Uterus (tissue), 3 donors: ENCODE measurements at regions not wholly inside any gene's neighbourhood (a gene's known extent, or its start where the extent isn't known, plus 50 kb on each side); places are given as distances from the start of the nearest gene placed in this dataset.
"Not testable (repeated sequence)": the region's sequence is repeated elsewhere in the genome, so short reads cannot be mapped to it uniquely, and the experiment has no call there.

Source experiments
- DNase-seq, 2 donors: peaks; one replicate each; pipeline ENCODE4 v3.0.0-alpha.2; 2019 to 2020
- H3K27ac ChIP-seq, 2 donors: fragments of 200-600 bp; sonication (generic); 1 replicate in 1 of 2; 2 replicates in 1 of 2; pipeline ENCODE4 v1.5.1; 2016 to 2018
- H3K27me3 ChIP-seq, 2 donors: fragments of 200-600 bp; sonication (generic); one replicate each; pipeline ENCODE4 v1.5.1; 2018 to 2019; ENCODE audit warnings: control low read depth in 1 of 2
- H3K36me3 ChIP-seq, 2 donors: fragments of 200-600 bp; sonication (generic); one replicate each; pipeline ENCODE4 v1.5.1; 2019; ENCODE audit warnings: control low read depth in 1 of 2
- H3K4me1 ChIP-seq, 2 donors: fragments of 200-600 bp; sonication (generic); one replicate each; pipeline ENCODE4 v1.5.1; 2018 to 2019; ENCODE audit warnings: control low read depth in 1 of 2
- H3K4me3 ChIP-seq, 2 donors: fragments of 200-600 bp; sonication (generic); 1 replicate in 1 of 2; 2 replicates in 1 of 2; pipeline ENCODE4 v1.5.1; 2018 to 2019; ENCODE audit warnings: mild to moderate bottlenecking in 1 of 2
- H3K9me3 ChIP-seq, 2 donors: fragments of 200-600 bp; sonication (generic); one replicate each; pipeline ENCODE4 v1.5.1; 2019; ENCODE audit warnings: control low read depth in 1 of 2
- CTCF ChIP-seq, 4 experiments: fragments of 200-600 bp in 2 of 4; fragments of 450-650 bp in 2 of 4; sonication (generic) in 2 of 4; IDR thresholded peaks; one replicate each; pipeline ENCODE4 v1.5.1; 2016 to 2019; ENCODE audit warnings: antibody characterized with exemption in 4 of 4, mild to moderate bottlenecking in 2 of 4, moderate library complexity in 1 of 4
- POLR2A ChIP-seq, 2 donors: fragments of 450-650 bp; IDR thresholded peaks; one replicate each; pipeline ENCODE4 v1.6.1; 2016; ENCODE audit warnings: antibody characterized with exemption in 2 of 2, mild to moderate bottlenecking in 1 of 2, moderate library complexity in 1 of 2
- intact Hi-C: fragments of 100-400 bp; cut with DNase I; formaldehyde crosslinking; loops from one replicate; pipeline ENCODE4 v1.15.1; 2023; ENCODE audit warnings: low total_unique reads
- donor health status: DM: yes; HTN: yes; CAD: no.

DNA sequence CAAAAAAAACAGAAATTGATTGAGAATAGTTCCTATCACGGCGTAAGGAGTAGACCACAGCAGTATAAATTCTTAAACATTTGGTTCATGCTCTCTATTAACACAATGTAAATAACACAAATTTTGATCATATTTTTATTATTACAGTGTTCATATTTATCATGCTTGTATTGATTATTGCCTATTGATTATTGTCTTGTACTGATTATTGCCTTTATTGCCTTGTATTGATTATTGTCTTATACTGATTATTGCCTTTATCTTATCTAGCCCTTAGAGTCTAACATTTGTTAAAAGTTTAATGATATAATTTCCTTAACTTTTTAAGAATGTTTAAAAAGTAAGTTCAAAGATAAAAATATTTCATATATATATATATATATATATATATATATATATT, 460.7 kb downstream of the KCNT2 start:
- no peaks in the 10 kb centered on the region for H3K9me3 ChIP-seq
- H3K4me3 ChIP-seq = no peak overlapping the region
- H3K36me3 ChIP-seq = no peaks in the 10 kb centered on the region
- no peak overlapping the region for H3K27ac ChIP-seq
- H3K4me1 ChIP-seq = no peaks in the 10 kb centered on the region
- intact Hi-C loops = no loop called here
- H3K27me3 ChIP-seq = no peaks in the 10 kb centered on the region
- TF ChIP-seq CTCF (IDR thresholded peaks at IDR 0.05) (no peak), POLR2A (IDR thresholded peaks at IDR 0.05) (no peak)
- DNase-seq = no peak

DNA sequence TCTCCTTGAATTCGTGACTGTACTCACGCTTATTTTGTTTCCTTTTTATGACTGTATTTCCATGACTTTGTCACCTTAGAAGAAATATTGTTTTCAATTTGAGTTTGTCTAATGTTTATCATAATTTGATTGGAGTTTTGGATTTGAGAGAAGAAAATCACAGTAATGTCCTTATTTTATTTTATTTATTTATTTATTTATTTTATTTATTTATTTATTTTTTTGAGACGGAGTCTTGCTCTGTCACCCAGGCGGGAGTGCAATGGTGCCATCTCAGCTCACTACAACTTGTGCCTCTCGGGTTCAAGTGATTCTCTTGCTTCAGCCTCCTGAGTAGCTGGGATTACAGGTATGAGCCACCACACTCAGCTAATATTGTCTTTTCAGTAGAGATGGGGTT, 463.1 kb downstream of the KCNT2 start:
- H3K36me3 ChIP-seq, H3K27ac ChIP-seq, H3K9me3 ChIP-seq, intact Hi-C loops, H3K4me1 ChIP-seq, H3K4me3 ChIP-seq, H3K27me3 ChIP-seq, DNase-seq: not testable (repeated sequence)

GRCh38 chr1:196144588-196144987, 463.7 kb downstream of the KCNT2 start:
- H3K4me1 ChIP-seq = no peaks in the 10 kb centered on the region
- intact Hi-C loops = no loop called here
- no peak for TF ChIP-seq POLR2A (IDR thresholded peaks at IDR 0.05)
- TF ChIP-seq CTCF (IDR thresholded peaks at IDR 0.05) = no peak
- no peaks in the 10 kb centered on the region for H3K27me3 ChIP-seq
- DNase-seq = no peak
- H3K27ac ChIP-seq = no peak overlapping the region
- H3K9me3 ChIP-seq = no peaks in the 10 kb centered on the region
- H3K4me3 ChIP-seq = no peak overlapping the region
- H3K36me3 ChIP-seq = no peaks in the 10 kb centered on the region

GRCh38 chr1:196143602-196144342, 464.5 kb downstream of the KCNT2 start:
- TF ChIP-seq POLR2A (IDR thresholded peaks at IDR 0.05) (no peak), CTCF (IDR thresholded peaks at IDR 0.05) (no peak)
- no peak overlapping the region for H3K4me3 ChIP-seq
- intact Hi-C loops = no loop called here

GRCh38 chr1:196142111-196142640, 466.1 kb downstream of the KCNT2 start:
- Histone ChIP-seq H3K9me3 (no peaks in the 10 kb centered on the region), H3K27me3 (no peaks in the 10 kb centered on the region), H3K4me3 (no peak overlapping the region), H3K4me1 (no peaks in the 10 kb centered on the region), H3K36me3 (no peaks in the 10 kb centered on the region), H3K27ac (no peak overlapping the region)
- TF ChIP-seq POLR2A (IDR thresholded peaks at IDR 0.05) (no peak), CTCF (IDR thresholded peaks at IDR 0.05) (no peak)
- DNase-seq = no peak
- intact Hi-C loops = no loop called here

More at GRCh38 chr1:196143602-196144342, 464.5 kb downstream of the KCNT2 start:
- no peak for DNase-seq
- Histone ChIP-seq H3K27ac (no peak overlapping the region), H3K9me3 (no peaks in the 10 kb centered on the region), H3K36me3 (no peaks in the 10 kb centered on the region), H3K27me3 (no peaks in the 10 kb centered on the region), H3K4me1 (no peaks in the 10 kb centered on the region)
